ENCODE measurements at regions not wholly inside any gene's neighbourhood (a gene's known extent, or its start where the extent isn't known, plus 50 kb on each side); places are given as distances from the start of the nearest gene placed in this dataset.

DNA sequence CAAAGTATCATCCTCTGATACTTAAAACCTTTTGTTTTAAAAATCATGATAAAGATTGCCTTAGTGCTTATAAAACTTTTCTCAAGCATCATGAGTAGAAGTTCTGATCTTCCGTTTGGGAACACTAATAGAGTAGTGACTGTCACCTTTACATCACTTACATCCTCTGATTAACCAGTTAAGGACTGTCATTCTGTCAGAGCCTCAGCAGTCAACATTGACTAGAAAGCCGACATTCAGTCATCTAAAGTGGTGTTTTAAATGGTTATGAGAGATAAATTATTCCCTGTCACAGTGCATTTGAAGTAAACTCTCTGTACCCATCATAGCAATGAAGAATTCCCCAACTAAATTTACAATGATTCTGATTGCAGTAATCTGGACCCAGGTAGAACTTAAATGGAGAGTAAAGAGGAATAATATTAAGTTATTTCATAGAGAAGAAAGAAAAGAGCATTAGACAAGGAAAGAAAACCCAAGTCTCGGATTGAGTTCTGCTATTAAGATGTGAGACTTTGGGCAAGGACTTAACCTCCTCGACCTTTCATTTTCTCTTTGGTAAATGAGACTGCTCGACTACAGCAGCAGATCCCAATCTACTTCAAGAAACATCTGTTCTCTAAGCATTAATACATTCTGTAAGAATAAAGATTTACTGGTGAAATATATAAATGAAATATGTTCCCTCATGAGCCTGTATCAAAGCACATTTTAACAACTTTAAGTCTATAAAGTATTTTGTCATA is 563.9 kb upstream of the LMO3 start:
- TF ChIP-seq, protein P1, sequence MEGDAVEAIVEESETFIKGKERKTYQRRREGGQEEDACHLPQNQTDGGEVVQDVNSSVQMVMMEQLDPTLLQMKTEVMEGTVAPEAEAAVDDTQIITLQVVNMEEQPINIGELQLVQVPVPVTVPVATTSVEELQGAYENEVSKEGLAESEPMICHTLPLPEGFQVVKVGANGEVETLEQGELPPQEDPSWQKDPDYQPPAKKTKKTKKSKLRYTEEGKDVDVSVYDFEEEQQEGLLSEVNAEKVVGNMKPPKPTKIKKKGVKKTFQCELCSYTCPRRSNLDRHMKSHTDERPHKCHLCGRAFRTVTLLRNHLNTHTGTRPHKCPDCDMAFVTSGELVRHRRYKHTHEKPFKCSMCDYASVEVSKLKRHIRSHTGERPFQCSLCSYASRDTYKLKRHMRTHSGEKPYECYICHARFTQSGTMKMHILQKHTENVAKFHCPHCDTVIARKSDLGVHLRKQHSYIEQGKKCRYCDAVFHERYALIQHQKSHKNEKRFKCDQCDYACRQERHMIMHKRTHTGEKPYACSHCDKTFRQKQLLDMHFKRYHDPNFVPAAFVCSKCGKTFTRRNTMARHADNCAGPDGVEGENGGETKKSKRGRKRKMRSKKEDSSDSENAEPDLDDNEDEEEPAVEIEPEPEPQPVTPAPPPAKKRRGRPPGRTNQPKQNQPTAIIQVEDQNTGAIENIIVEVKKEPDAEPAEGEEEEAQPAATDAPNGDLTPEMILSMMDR (IDR thresholded peaks at IDR 0.05) = no peak
- TF ChIP-seq POLR2AphosphoS5 (IDR thresholded peaks at IDR 0.05) (no peak), POLR2A (IDR thresholded peaks at IDR 0.05) (no peak), EP300 (IDR thresholded peaks at IDR 0.05) (no peak)
